NCI-H2029 treated with DMSO at 0.1 percent for 48 hours (cell line): ENCODE measurements at regions not wholly inside any gene's neighbourhood (a gene's known extent, or its start where the extent isn't known, plus 50 kb on each side); places are given as distances from the start of the nearest gene placed in this dataset.
"Not testable (repeated sequence)": the region's sequence is repeated elsewhere in the genome, so short reads cannot be mapped to it uniquely, and the experiment has no call there.

Experiments used
- DNase-seq: peaks from one replicate; lab custom pipeline; 2025; lab: John Stamatoyannopoulos, UW

DNA sequence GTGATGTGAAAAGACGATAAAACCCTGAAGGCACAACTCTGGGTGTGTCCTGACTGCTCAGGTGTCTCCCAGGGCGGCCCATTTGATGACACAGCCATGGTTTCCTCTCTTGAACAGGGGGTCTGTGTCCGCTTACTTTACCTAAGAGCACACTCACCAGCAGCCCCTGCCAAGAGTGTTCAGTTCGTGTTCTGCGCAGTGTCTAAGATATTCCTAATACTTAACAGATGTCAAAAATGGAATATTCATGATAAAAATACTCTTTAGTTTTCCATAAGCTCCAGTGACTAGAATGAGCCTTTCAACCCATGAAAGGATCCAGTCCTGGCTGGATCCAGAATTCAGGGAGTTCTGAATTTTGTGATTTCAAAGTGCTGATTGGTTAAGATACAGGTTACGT lies 492.4 kb downstream of the TNS3 start:
- DNase-seq, result no peak

- DNase-seq, result no peak
Measured at GRCh38 chr7:47089068-47089417, 492.9 kb downstream of the TNS3 start.

- peak; percentile 22 for DNase-seq
Measured at GRCh38 chr7:47088329-47089067, 493.4 kb downstream of the TNS3 start.

GRCh38 chr7:47087866-47088265 lies 494.0 kb downstream of the TNS3 start:
- no peak for DNase-seq

DNA sequence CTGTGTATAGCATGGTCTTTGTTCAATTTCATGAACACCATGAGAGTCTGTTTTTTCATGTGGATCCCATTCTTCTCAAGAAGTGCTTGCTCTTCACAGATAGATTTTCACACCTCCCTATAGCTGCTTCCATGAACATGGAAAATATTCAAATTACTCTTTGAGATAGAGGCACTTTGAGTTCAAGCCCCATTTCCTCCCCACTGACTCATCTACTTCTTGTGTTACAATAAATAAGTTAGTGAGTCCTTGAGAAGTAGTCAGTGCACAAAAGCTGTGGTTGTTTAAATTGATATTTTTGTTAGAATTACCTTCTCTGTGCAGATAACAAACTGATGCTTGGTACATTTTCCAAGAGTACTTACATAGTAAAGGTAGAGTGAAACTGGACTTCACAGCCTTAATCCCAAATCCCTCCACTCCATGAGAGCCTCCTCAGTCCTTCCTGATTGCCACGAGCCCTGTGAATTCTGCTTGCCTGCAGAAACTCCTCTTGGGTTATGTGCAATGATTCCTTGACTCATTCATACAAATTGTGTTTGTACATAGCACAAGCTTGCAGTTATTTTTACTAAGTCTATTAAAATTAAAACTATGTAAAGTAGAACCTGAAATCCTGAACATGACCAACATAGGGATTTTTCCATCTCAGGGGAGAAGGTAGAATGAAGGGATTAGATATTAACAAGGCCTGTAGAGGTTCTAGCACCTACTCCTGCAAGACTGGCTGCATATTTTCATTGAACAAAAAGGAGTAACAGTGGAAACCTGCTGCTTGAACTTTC lies 496.2 kb downstream of the TNS3 start:
- DNase-seq, result no peak

GRCh38 chr7:47083476-47084250 lies 498.2 kb downstream of the TNS3 start:
- no peak for DNase-seq

DNA sequence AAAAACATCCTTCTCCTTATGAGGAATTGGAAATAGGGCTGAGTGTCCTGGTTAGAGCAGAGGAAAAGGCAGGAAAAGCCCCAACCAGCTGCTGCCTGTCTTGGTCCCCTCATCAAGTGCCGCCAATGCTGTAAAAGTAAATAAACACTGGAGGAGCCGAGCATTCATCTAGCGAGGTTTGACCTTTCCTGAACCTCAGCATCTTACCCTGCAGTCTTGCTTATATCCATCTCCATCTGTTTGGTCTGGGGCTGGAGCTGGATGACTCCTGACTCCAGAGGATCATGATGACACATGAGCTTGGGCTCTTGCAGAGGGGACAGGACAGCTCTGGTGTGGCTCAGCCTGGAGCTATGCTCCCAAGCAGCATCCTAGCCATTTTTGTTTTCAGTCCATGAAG lies 501.1 kb downstream of the TNS3 start:
- no peak for DNase-seq

GRCh38 chr7:47078241-47078640 lies 503.7 kb downstream of the TNS3 start:
- no peak for DNase-seq

GRCh38 chr7:47074702-47075153 lies 507.2 kb downstream of the TNS3 start:
- no peak for DNase-seq

- DNase-seq, result no peak
Measured at GRCh38 chr7:47073284-47073683, 508.6 kb downstream of the TNS3 start.

- no peak for DNase-seq
Measured at GRCh38 chr7:47071866-47072265, 510.0 kb downstream of the TNS3 start.

DNA sequence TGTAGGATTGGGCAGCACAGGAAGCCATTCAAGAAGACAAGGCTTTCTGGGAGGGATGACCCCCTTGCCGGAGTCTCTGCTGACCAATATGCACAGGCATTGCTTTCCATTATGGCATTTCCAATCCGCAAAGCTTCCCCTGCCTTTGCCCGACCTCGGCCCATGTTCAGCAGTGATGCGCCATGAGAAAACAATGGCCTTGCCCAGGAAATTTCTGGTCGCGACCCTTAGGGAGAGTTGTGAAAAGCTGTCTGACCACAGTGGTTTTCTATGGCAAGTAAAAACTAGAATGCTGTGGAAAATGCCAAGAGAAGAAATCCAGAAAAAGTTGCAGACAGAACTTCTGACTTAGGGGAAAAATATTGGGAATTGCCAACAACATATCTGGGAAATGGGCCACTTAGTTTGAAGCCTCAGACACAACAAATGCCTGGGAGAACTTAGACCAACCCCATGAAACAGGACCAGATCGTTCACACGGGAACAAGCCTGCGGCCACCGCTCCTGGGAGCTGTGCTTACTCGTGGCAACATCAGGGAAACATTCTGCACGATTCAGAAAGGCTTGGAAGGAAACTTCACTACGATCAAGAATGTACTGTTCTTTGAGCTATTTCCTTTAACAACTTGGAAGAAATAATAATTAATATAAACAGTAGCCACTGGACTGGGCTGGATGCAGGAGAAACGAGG lies 512.4 kb downstream of the TNS3 start:
- no peak for DNase-seq

GRCh38 chr7:47066976-47067614 lies 514.8 kb downstream of the TNS3 start:
- no peak for DNase-seq

- DNase-seq, result no peak
Measured at GRCh38 chr7:47056731-47057130, 525.2 kb downstream of the TNS3 start.

DNA sequence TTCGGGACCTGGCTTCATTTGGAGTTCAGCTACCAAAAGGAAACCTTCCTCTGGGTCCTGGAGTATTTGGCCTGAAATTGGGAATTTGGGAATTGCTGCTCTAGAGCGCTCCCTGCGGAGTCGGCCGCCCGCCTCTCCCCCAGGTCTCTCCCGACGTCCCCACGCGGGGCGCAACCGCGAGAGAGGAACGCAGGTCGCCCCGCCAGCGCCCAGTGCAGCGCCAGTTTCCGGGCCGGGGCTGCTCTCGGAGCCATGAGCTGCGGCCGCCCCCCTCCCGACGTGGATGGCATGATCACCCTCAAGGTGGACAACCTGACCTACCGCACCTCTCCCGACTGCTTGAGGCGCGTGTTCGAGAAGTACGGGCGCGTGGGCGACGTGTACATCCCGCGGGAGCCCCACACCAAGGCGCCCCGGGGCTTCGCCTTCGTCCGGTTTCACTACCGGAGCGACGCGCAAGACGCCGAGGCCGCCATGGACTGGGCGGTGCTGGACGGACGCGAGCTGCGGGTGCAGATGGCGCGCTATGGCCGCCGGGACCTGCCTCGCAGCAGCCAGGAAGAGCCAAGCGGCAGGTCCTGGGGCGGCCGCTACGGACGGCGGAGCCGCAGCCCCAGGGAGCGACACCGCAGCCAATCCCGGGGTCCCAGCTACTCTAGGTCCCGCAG lies 529.2 kb downstream of the TNS3 start:
- not testable (repeated sequence) for DNase-seq

GRCh38 chr7:47049234-47049774 lies 532.6 kb downstream of the TNS3 start:
- no peak for DNase-seq

- DNase-seq, result no peak
Measured at GRCh38 chr7:47047384-47047783, 534.5 kb downstream of the TNS3 start.

- no peak for DNase-seq
Measured at GRCh38 chr7:47046949-47047348, 535.0 kb downstream of the TNS3 start.

DNA sequence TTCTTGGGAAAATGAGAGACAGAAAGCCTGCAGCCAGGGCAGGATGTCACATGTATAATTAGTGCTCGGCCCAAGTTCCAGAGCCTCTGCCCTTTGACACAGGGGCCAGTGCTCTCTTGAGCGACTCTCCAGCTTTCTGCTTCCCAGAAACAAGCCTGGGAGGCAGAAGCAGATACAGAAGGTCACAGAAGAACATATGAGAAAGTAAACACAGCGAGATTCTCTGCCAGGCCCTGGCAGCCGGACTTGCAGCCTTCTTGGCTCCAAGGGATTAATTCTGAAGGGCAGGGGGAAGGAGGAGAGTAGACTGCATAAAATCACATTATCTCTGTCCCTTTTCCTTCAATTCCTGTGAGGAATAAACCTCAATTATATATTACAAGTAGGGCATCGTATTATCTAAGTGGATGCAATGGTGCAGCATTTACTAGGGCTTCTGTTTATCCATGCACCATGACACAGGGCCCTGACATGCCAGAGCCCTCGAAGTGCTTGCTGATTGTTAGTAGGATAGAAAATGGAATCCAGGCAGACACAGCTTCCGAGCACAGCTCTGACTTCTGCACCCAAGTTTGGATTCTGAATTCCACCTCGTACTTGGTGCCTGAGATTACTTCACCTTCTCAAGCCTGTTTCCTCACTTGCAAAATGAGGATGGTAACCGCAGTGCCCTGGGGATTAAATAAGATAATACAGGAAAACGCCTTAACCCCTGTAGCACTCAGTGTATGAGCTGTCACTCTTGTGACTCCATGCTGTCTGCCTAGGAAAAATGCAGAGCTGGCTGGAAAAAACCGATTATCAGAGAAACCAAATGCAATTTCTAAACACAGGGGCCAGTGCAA lies 536.5 kb downstream of the TNS3 start:
- DNase-seq, result no peak

GRCh38 chr7:47044625-47045024 lies 537.3 kb downstream of the TNS3 start:
- DNase-seq, result no peak
